HG03139 (cell line): ENCODE measurements at regions not wholly inside any gene's neighbourhood (a gene's known extent, or its start where the extent isn't known, plus 50 kb on each side); places are given as distances from the start of the nearest gene placed in this dataset.

ENCODE experiments used
- ATAC-seq: cut with Tn5 transposase; IDR thresholded peaks from one replicate; pipeline ENCODE4 v1.9.1; 2021; ENCODE audit not compliant: unreplicated experiment

GRCh38 chr2:106706283-106706682 is 179.7 kb downstream of the ST6GAL2 start:
- ATAC-seq: no peak

DNA sequence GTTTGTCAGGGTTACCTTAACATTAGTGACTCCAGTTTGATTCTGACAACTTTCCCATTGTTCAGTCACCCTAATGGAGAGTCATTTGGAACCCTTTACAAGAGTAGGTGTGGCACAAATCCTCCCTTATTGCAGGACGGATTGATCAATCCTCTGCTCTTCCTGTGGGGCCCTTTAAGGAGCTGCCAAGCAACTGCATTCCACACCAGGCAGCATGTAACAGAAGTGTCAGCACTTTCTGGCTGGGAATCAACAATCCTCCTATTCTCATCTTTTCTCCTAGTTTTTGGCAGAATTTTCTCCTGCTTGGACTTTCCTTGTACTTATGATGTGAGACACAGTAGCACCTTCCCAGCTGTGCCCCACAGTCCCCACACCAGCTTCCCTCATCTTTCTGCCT is 177.8 kb downstream of the ST6GAL2 start:
- no peak for ATAC-seq

- ATAC-seq: no peak
These were observed 176.7 kb downstream of the ST6GAL2 start for GRCh38 chr2:106709229-106709628.

GRCh38 chr2:106719222-106719621 is 166.7 kb downstream of the ST6GAL2 start:
- ATAC-seq: no peak

GRCh38 chr2:106720026-106720425 is 165.9 kb downstream of the ST6GAL2 start:
- no peak for ATAC-seq

DNA sequence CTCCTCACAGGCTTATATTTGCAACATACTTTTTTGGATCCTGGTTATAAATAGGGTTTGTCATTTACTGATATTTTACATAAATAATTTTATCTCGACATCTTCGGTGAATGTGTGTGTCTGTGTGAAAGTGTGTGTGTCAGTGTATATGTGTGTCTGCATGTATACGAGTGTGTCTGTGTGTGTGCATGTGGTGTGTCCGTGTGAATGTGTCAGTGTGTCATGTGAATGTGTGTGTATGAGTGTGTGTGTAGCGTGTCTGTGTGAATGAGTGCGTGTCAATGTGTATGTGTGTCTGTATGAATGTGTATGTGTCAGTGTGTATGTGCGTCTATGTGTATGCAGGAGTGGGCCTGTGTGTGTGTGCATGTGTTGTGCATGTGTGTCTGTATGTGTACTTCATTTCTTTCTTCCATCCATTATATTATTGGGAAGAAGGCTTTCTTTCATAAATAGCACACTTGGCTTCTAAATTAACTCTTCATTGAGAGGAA is 161.6 kb downstream of the ST6GAL2 start:
- ATAC-seq: no peak

GRCh38 chr2:106734165-106734564 is 151.8 kb downstream of the ST6GAL2 start:
- ATAC-seq: no peak

DNA sequence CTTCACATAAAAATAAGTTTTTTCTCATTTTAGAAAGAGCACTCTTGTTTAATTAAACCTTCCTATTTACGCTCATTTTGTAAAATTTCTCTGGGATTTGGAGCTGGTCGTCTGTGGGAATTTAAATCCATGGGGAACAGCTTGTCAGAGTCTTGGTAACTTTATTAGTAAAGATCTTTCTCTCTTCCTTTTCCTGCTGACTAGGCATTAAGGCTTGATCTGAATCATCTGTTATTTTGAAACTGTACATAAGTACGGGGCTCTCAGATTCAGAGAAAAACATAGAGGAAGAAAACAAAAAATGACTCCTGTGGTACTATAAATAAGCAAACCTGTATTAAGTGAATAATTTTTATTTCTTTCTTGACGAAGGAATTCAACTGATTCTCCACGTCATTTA is 150.2 kb downstream of the ST6GAL2 start:
- no peak for ATAC-seq

GRCh38 chr2:106736221-106736620 is 149.7 kb downstream of the ST6GAL2 start:
- no peak for ATAC-seq

DNA sequence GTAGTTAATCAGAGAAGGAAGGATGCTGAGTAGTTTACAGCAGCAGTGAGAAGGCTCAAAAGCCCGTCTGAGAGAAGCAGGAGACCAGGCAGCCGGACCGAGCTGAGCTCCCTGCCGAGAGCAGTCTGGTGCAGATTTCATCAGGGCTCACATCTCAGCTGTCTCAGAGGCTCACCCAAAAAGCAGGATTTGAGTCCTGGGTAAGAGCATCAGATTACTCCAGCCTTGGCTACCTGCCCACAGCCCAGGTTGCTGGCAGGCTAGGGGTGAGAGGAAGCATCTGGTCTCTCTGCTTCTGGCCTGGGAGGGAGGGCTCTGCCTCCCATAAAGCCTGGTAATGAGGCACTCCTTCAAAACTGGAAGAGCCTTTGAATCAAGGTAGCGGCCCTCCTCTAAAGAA is 140.5 kb downstream of the ST6GAL2 start:
- ATAC-seq: no peak

GRCh38 chr2:106749823-106750222 is 136.1 kb downstream of the ST6GAL2 start:
- ATAC-seq: no peak
